GM10266 (cell line): ENCODE measurements at regions not wholly inside any gene's neighbourhood (a gene's known extent, or its start where the extent isn't known, plus 50 kb on each side); places are given as distances from the start of the nearest gene placed in this dataset.

Source experiments
- DNase-seq: peaks from one replicate; pipeline ENCODE4 v3.0.0; 2012; ENCODE audit errors: extremely low spot score
- TF ChIP-seq, protein P1 (sequence below): IDR thresholded peaks from 2 replicates; pipeline ENCODE4 v1.5.1; 2012; ENCODE audit warnings: mild to moderate bottlenecking, low read depth; ENCODE audit not compliant: control insufficient read depth, insufficient read depth; ENCODE audit errors: missing control alignments

DNA sequence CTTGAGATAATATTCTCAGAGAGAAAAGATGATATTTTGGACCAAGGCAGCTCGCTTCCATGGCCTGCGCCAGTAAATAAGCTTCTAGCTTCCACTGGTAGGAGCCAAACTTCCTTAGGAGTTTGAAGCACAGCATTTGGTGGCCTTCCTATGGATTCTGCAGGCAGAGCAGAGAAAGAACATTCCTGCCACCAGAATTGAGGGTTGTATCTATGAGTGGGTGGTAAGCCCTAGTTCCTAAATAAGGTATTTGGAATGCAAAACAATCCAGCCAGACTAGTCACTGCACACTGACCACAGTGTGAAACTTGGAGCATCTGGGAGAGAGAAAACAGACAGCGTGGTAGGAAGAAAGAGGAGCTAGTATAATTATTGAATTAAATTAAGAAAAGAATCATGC, 54.1 kb upstream of the BCAR3 start:
- no peak for DNase-seq
- TF ChIP-seq, protein P1, sequence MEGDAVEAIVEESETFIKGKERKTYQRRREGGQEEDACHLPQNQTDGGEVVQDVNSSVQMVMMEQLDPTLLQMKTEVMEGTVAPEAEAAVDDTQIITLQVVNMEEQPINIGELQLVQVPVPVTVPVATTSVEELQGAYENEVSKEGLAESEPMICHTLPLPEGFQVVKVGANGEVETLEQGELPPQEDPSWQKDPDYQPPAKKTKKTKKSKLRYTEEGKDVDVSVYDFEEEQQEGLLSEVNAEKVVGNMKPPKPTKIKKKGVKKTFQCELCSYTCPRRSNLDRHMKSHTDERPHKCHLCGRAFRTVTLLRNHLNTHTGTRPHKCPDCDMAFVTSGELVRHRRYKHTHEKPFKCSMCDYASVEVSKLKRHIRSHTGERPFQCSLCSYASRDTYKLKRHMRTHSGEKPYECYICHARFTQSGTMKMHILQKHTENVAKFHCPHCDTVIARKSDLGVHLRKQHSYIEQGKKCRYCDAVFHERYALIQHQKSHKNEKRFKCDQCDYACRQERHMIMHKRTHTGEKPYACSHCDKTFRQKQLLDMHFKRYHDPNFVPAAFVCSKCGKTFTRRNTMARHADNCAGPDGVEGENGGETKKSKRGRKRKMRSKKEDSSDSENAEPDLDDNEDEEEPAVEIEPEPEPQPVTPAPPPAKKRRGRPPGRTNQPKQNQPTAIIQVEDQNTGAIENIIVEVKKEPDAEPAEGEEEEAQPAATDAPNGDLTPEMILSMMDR, result no peak

DNA sequence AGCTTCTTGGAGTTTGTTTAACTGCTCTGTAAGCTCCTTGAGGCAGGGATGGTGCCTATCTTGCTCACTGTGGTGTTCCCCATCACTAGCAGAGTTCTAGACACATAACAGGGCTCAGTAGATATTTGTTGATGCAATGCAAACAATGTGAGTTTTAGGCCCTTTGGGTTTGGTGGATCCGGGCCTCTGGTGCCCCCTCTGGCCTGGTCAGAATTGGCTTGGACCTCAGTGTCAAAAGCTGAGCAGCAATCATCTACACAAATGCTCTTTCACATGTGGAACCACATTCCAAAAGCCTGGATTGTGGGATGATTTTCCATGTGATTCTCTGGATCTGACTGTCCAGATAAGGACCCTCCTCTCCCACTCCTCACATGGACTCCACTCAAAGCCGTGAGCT, 53.4 kb upstream of the BCAR3 start:
- TF ChIP-seq, protein P1, result peak; percentile 37
- no peak for DNase-seq

DNA sequence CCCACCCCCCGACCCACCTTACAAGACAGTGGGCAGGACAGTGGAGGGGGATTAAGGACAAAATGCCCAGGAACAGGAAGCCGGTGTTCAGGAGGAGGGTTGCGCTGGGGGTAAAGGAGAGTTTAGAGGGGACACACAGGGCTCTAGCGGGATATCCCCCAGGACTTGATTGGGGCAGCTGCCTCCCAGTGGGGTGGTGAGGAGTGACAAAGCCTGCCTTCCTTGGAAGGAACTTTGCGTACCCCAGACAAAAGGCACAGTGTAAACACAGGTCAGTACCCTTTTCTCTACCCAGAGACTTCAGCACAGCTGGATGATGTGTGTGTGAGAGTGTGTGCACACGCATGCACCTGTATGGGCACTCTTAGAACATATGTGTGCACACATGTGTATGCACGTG, 51.7 kb upstream of the BCAR3 start:
- DNase-seq, result no peak
- TF ChIP-seq, protein P1, result no peak

DNA sequence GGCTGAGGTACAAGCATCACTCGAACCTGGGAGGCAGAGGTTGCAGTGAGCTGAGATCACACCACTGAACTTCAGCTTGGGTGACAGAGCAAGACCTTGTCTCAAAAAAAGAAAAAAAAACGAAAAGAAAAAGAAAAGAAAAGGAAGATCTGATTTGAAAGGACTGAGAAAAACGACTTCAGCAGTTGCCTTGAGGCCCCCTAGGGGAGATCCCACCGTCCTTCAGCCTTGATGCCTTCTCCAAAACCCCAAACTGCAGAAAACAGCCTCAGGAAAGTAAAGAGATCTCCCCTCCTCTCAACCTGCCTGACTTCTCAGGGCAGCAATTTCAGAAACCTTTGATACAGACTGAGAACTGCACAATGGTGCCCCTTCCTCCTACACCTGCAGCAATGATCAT, 50.9 kb upstream of the BCAR3 start:
- no peak for DNase-seq
- TF ChIP-seq, protein P1, result peak; percentile 2
